ENCODE measurements at regions not wholly inside any gene's neighbourhood (a gene's known extent, or its start where the extent isn't known, plus 50 kb on each side); places are given as distances from the start of the nearest gene placed in this dataset.

DNA sequence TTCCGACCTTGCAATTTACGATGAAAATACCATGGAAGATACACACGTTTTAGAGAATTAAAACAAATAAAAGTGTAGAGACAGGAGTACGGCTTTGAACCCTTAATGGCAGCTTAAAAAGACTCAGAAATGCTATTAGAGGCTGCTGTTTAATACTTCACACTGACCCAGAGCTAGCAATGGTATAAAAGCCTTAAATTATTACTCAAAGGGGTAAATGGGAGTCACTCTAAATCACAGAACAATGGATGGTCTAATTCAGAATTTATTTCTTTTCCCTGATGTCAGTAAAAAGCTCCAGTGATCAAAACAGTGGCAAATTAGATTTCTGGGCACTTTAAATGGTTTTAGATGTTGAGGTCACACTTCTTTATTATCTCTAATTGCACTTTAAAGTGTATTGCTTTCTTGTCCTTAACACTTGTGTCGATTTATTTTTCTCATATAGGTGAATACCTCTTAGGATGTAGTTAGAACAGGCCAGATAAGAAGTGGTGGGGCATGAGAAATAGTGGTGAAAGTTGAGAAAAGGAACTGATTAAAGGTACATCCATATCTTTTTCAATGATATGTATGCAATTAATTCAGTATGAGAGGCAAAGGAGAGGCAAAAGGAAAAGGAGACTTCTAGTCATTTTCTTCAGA, 252.4 kb upstream of the ANKRD50 start:
- no peak overlapping the region for H3K4me3 ChIP-seq (ENCODE audit: low read depth, low read length)
- TF ChIP-seq, protein P1, sequence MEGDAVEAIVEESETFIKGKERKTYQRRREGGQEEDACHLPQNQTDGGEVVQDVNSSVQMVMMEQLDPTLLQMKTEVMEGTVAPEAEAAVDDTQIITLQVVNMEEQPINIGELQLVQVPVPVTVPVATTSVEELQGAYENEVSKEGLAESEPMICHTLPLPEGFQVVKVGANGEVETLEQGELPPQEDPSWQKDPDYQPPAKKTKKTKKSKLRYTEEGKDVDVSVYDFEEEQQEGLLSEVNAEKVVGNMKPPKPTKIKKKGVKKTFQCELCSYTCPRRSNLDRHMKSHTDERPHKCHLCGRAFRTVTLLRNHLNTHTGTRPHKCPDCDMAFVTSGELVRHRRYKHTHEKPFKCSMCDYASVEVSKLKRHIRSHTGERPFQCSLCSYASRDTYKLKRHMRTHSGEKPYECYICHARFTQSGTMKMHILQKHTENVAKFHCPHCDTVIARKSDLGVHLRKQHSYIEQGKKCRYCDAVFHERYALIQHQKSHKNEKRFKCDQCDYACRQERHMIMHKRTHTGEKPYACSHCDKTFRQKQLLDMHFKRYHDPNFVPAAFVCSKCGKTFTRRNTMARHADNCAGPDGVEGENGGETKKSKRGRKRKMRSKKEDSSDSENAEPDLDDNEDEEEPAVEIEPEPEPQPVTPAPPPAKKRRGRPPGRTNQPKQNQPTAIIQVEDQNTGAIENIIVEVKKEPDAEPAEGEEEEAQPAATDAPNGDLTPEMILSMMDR (conservative IDR thresholded peaks at IDR 0.05; ENCODE audit: low read depth, low read length) = no peak
- no peak for DNase-seq (ENCODE audit: low read depth)

DNA sequence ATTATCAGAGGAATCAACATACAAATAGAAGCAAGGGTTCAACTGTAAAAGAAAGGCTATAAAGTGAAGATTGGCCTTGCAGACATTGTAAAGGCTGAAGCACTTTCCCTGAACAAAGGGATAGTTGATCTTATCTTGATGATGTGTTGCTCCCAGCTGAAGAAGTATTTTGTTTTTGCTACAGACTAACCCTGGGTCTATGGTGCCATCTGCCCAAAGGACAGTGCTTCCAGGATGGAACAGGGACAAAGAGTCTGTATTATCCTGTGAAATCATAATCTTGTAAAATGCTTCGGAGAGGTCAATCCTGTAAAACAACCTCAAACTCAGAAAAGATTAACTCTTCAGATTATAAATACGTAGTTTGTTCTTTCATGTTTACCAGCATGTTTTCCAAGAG, 251.7 kb upstream of the ANKRD50 start:
- no peak overlapping the region for H3K4me3 ChIP-seq (ENCODE audit: low read depth, low read length)
- TF ChIP-seq, protein P1 (conservative IDR thresholded peaks at IDR 0.05; ENCODE audit: low read depth, low read length) = no peak
- DNase-seq (ENCODE audit: low read depth) = no peak

DNA sequence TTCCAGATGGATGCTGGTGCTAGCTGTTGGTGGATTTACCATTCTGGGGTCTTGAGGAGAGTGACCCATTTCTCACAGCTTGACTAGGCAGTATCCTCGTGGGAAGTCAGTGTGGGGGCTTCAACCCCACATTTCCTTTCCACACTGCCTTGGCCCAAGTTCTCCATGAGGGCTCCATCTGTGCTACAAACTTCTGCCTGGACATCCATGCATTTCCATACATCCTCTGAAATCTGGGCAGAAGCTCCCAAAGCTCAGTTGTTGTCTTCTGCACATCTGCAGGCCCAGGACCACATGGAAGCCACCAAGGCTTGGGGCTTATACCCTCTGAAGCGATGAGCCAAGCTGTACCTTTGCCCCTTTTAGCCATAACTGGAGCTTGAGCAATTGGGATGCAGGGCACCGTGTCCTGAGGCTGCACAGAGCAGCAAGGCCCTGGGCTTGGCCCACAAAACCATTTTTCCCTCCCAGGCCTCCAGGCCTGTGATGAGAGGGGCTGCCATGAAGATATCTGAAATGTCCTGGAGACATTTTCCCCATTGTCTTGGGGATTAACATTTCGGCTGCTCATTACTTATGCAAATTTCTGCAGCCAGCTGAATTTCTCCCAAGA, 248.7 kb upstream of the ANKRD50 start:
- no peak overlapping the region for H3K4me3 ChIP-seq (ENCODE audit: low read depth, low read length)
- TF ChIP-seq, protein P1 (conservative IDR thresholded peaks at IDR 0.05; ENCODE audit: low read depth, low read length) = no peak
- DNase-seq (ENCODE audit: low read depth) = no peak

- peak; percentile 44 for DNase-seq (ENCODE audit: low read depth)
- H3K4me3 ChIP-seq (ENCODE audit: low read depth, low read length) = no peak overlapping the region
- TF ChIP-seq, protein P1 (conservative IDR thresholded peaks at IDR 0.05; ENCODE audit: low read depth, low read length) = no peak
Measured at GRCh38 chr4:124958847-124959246, 246.3 kb upstream of the ANKRD50 start.

- TF ChIP-seq, protein P1 (conservative IDR thresholded peaks at IDR 0.05; ENCODE audit: low read depth, low read length) = no peak
- no peak for DNase-seq (ENCODE audit: low read depth)
- no peak overlapping the region for H3K4me3 ChIP-seq (ENCODE audit: low read depth, low read length)
Measured at GRCh38 chr4:124955476-124955875, 242.9 kb upstream of the ANKRD50 start.

DNA sequence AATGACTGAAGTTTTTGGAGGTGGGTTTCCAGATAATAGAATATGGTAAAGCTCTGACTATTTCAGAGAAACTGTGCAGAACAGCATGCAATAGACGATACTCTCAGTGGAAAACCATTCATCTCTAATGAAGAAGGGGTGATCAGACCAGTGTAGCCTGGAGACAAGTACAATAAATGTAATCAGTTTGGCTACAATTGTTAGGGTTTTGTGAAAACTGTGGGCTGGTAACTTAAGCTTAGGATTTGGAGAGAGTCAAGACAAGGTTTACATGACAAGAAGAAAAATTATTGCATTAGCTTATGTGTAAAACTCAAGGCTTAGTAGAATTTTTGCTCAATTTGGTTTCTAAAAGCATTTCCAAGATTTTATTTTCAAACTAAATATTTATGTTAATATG, 241.5 kb upstream of the ANKRD50 start:
- no peak overlapping the region for H3K4me3 ChIP-seq (ENCODE audit: low read depth, low read length)
- no peak for DNase-seq (ENCODE audit: low read depth)
- TF ChIP-seq, protein P1 (conservative IDR thresholded peaks at IDR 0.05; ENCODE audit: low read depth, low read length) = no peak

- no peak for DNase-seq (ENCODE audit: low read depth)
- H3K4me3 ChIP-seq (ENCODE audit: low read depth, low read length) = no peak overlapping the region
- TF ChIP-seq, protein P1 (conservative IDR thresholded peaks at IDR 0.05; ENCODE audit: low read depth, low read length) = no peak
Measured at GRCh38 chr4:124953486-124953885, 241.0 kb upstream of the ANKRD50 start.

Measured in choroid plexus epithelial cell (primary cell).